ENCODE measurements at regions not wholly inside any gene's neighbourhood (a gene's known extent, or its start where the extent isn't known, plus 50 kb on each side); places are given as distances from the start of the nearest gene placed in this dataset.

GRCh38 chr1:199029401-199029800, 390.6 kb downstream of the PTPRC start:
- TF ChIP-seq POLR2A (IDR thresholded peaks at IDR 0.05), result no peak
- TF ChIP-seq, protein P1, sequence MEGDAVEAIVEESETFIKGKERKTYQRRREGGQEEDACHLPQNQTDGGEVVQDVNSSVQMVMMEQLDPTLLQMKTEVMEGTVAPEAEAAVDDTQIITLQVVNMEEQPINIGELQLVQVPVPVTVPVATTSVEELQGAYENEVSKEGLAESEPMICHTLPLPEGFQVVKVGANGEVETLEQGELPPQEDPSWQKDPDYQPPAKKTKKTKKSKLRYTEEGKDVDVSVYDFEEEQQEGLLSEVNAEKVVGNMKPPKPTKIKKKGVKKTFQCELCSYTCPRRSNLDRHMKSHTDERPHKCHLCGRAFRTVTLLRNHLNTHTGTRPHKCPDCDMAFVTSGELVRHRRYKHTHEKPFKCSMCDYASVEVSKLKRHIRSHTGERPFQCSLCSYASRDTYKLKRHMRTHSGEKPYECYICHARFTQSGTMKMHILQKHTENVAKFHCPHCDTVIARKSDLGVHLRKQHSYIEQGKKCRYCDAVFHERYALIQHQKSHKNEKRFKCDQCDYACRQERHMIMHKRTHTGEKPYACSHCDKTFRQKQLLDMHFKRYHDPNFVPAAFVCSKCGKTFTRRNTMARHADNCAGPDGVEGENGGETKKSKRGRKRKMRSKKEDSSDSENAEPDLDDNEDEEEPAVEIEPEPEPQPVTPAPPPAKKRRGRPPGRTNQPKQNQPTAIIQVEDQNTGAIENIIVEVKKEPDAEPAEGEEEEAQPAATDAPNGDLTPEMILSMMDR (IDR thresholded peaks at IDR 0.05), result no peak

Data from suprapubic skin (tissue), 3 donors.